A673 (cell line): ENCODE measurements at regions not wholly inside any gene's neighbourhood (a gene's known extent, or its start where the extent isn't known, plus 50 kb on each side); places are given as distances from the start of the nearest gene placed in this dataset.

Experiments used
- BruUV-seq: library from RNA; stranded (reverse); fragments of 400-500 nt; replicated peaks from 2 replicates; lab custom pipeline; 2021; lab: Mats Ljungman, UMichigan
- CTCF ChIA-PET: fragments of 300-600 bp; sonication (Branson Sonifier 250); formaldehyde crosslinking; loops from one replicate; lab custom pipeline; 2022; ENCODE audit warnings: antibody characterized with exemption; lab: Charles Lee
- POLR2A ChIA-PET: fragments of 300-600 bp; sonication (Branson Sonifier 250); formaldehyde crosslinking; loops from one replicate; lab custom pipeline; 2022; ENCODE audit warnings: antibody characterized with exemption; ENCODE audit not compliant: low non-redundant PET; lab: Charles Lee
- DNase-seq: peaks from one replicate; pipeline ENCODE4 v3.0.0-alpha.2; 2015; ENCODE audit warnings: low spot score
- H3K27ac ChIP-seq: fragments of 200-600 bp; sonication (generic); 2 replicates; pipeline ENCODE4 v1.5.1; 2016; ENCODE audit warnings: mixed run types, low read depth, mild to moderate bottlenecking, mixed read lengths, antibody characterized with exemption, low read length; ENCODE audit not compliant: poor library complexity, severe bottlenecking
- H3K27me3 ChIP-seq: fragments of 200-600 bp; sonication (generic); replicated peaks from 2 replicates; pipeline ENCODE4 v1.6.1; 2017; ENCODE audit warnings: mixed run types, low read depth, mild to moderate bottlenecking, mixed read lengths, antibody characterized with exemption, low read length; ENCODE audit not compliant: insufficient read depth, poor library complexity
- H3K36me3 ChIP-seq: fragments of 200-600 bp; sonication (generic); 2 replicates; pipeline ENCODE4 v1.6.1; 2016; ENCODE audit warnings: mixed run types, mild to moderate bottlenecking, mixed read lengths, antibody characterized with exemption, low read length; ENCODE audit not compliant: insufficient read depth, poor library complexity, severe bottlenecking
- H3K4me1 ChIP-seq: fragments of 200-600 bp; sonication (generic); 2 replicates; pipeline ENCODE4 v1.6.1; 2017; ENCODE audit warnings: mixed run types, mild to moderate bottlenecking, mixed read lengths, antibody characterized with exemption, low read length; ENCODE audit not compliant: insufficient read depth, poor library complexity, severe bottlenecking
- H3K4me3 ChIP-seq: fragments of 200-600 bp; sonication (generic); 2 replicates; pipeline ENCODE4 v1.5.1; 2016; ENCODE audit warnings: low read depth, mixed run types, mild to moderate bottlenecking, mixed read lengths, low read length; ENCODE audit not compliant: poor library complexity, severe bottlenecking
- H3K9me3 ChIP-seq: fragments of 200-600 bp; sonication (generic); 2 replicates; pipeline ENCODE4 v1.6.1; 2016; ENCODE audit warnings: mixed run types, low read depth, mild to moderate bottlenecking, mixed read lengths, antibody characterized with exemption, low read length; ENCODE audit not compliant: poor library complexity, severe bottlenecking
- CTCF ChIP-seq: fragments of 300-800, 200-600 bp; sonication (generic); conservative IDR thresholded peaks from 2 replicates; pipeline ENCODE4 v1.5.1; 2017; ENCODE audit warnings: low read depth, mild to moderate bottlenecking, antibody characterized with exemption, low read length, moderate library complexity, mixed read lengths
- EZH2 ChIP-seq: fragments of 200-600 bp; sonication (generic); IDR thresholded peaks from 2 replicates; pipeline ENCODE4 v1.6.1; 2017; ENCODE audit warnings: borderline replicate concordance, low read depth, mild to moderate bottlenecking, mixed read lengths, antibody characterized with exemption, low read length; ENCODE audit not compliant: poor library complexity, severe bottlenecking
- intact Hi-C: fragments of 100-400 bp; cut with micrococcal nuclease; formaldehyde crosslinking; loops from one replicate; pipeline ENCODE4 v1.10.0; 2022; ENCODE audit not compliant: unreplicated experiment

DNA sequence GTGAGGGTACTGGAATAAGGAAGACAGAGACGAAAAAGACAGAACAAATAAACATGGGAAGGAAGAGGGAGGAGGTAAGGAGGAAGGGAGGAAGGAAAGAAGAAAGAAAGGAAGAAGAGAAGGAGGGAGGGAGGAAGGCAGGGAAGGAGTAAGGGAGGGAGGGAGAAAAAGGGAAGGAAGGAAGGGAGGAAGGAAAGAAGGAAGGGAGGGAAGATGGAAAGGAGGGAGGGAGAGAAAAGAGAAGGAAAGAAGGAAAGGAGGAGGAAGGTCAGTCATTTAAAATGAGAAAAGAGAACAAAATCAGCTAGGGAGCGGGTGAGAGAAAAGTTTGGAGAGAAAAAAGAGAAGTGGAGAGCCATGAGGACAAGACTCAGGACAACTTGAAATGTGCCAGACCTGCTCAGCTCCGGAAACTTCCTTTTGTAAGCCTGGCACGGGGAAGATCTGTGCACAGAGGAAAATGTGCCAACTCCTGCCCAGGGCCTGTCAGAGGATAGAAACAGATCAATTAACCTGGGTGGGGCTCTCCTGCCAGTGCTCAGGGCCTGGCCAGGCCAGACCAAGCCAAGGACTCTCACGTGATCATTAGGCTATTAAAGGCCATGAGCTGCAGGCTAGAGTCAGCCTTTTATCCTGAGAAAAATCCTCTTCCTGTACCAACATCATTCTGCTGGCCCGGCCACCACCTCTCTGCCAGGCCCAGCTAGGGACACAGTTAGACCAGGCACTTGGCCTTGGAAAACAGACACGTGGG lies 50.1 kb upstream of the BCL6 start:
- H3K27ac ChIP-seq: no peak overlapping the region
- CTCF ChIA-PET: no interaction called here
- no peaks in the 10 kb centered on the region for H3K27me3 ChIP-seq
- H3K4me3 ChIP-seq: no peak overlapping the region
- DNase-seq: no peak
- H3K36me3 ChIP-seq: no peaks in the 10 kb centered on the region
- POLR2A ChIA-PET: no interaction called here
- TF ChIP-seq CTCF (no peak), EZH2 (no peak)
- intact Hi-C loops: no loop called here
- BruUV-seq: no TSS peak
- H3K4me1 ChIP-seq: no peaks in the 10 kb centered on the region
- H3K9me3 ChIP-seq: no peaks in the 10 kb centered on the region

GRCh38 chr3:187798126-187798525 lies 52.9 kb upstream of the BCL6 start:
- H3K9me3 ChIP-seq: no peaks in the 10 kb centered on the region
- ChIA-PET CTCF (no interaction called here), POLR2A (no interaction called here)
- intact Hi-C loops: no loop called here
- H3K4me1 ChIP-seq: no peaks in the 10 kb centered on the region
- no peak overlapping the region for H3K27ac ChIP-seq
- DNase-seq: no peak
- no peak overlapping the region for H3K4me3 ChIP-seq
- TF ChIP-seq CTCF (no peak), EZH2 (no peak)
- no TSS peak for BruUV-seq
- no peaks in the 10 kb centered on the region for H3K36me3 ChIP-seq
- no peaks in the 10 kb centered on the region for H3K27me3 ChIP-seq

- Histone ChIP-seq H3K36me3 (no peaks in the 10 kb centered on the region), H3K27me3 (no peaks in the 10 kb centered on the region), H3K9me3 (no peaks in the 10 kb centered on the region), H3K4me1 (no peaks in the 10 kb centered on the region), H3K27ac (no peak overlapping the region), H3K4me3 (no peak overlapping the region)
- no peak for DNase-seq
- ChIA-PET CTCF (no interaction called here), POLR2A (no interaction called here)
- TF ChIP-seq CTCF: no peak
- TF ChIP-seq EZH2: no peak
- BruUV-seq: no TSS peak
- intact Hi-C loops: no loop called here
These were observed 53.6 kb upstream of the BCL6 start for GRCh38 chr3:187798531-187799530.
